Endodermal cell (in vitro differentiated cells): ENCODE measurements at regions not wholly inside any gene's neighbourhood (a gene's known extent, or its start where the extent isn't known, plus 50 kb on each side); places are given as distances from the start of the nearest gene placed in this dataset.

Experiments used
- DNase-seq: peaks from one replicate; pipeline ENCODE4 v3.0.0-alpha.2; 2017
- H3K27ac ChIP-seq: 2 replicates; pipeline ENCODE4 v1.5.1; 2013; ENCODE audit warnings: mild to moderate bottlenecking, low read depth, low read length, moderate library complexity
- H3K27me3 ChIP-seq: 2 replicates; pipeline ENCODE4 v1.6.1; 2013; ENCODE audit warnings: mild to moderate bottlenecking, low read length, moderate library complexity; ENCODE audit not compliant: insufficient read depth, control insufficient read depth, poor library complexity, severe bottlenecking
- H3K36me3 ChIP-seq: 2 replicates; pipeline ENCODE4 v1.7.0; 2013; ENCODE audit warnings: mild to moderate bottlenecking, low read length, moderate library complexity; ENCODE audit not compliant: control insufficient read depth, insufficient read depth
- H3K4me1 ChIP-seq: one replicate; pipeline ENCODE4 v1.7.0; 2013; ENCODE audit warnings: low read length; ENCODE audit not compliant: control insufficient read depth, insufficient read depth
- H3K4me3 ChIP-seq: 2 replicates; pipeline ENCODE4 v1.5.1; 2013; ENCODE audit warnings: mild to moderate bottlenecking, low read length, moderate library complexity
- H3K9ac ChIP-seq: 2 replicates; pipeline ENCODE4 v1.6.1; 2013; ENCODE audit warnings: mild to moderate bottlenecking, low read length, moderate library complexity; ENCODE audit not compliant: poor library complexity, severe bottlenecking; ENCODE audit errors: extremely low read depth
- H3K9me3 ChIP-seq: 2 replicates; pipeline ENCODE4 v1.6.1; 2013; ENCODE audit warnings: mild to moderate bottlenecking, low read length, moderate library complexity; ENCODE audit not compliant: control insufficient read depth
- H3K27ac Mint-ChIP-seq: 2 replicates; pipeline ENCODE4 v1.8.0; 2020; ENCODE audit warnings: mixed read lengths
- H3K27me3 Mint-ChIP-seq: 2 replicates; pipeline ENCODE4 v1.8.0; 2021; ENCODE audit warnings: mild to moderate bottlenecking, mixed read lengths; ENCODE audit not compliant: insufficient read depth
- H3K36me3 Mint-ChIP-seq: 2 replicates; pipeline ENCODE4 v1.8.0; 2020; ENCODE audit warnings: low read depth, mixed read lengths
- H3K4me1 Mint-ChIP-seq: 2 replicates; pipeline ENCODE4 v1.8.0; 2020; ENCODE audit warnings: mixed read lengths
- H3K4me3 Mint-ChIP-seq: 2 replicates; pipeline ENCODE4 v1.8.0; 2020; ENCODE audit warnings: mild to moderate bottlenecking, moderate library complexity, mixed read lengths
- H3K9me3 Mint-ChIP-seq: 2 replicates; pipeline ENCODE4 v1.8.0; 2020; ENCODE audit warnings: mild to moderate bottlenecking, mixed read lengths
- WGBS, 2 experiments: methylation state at CpG; one replicate each; pipeline versions ENCODE4 v1.1.5 to v1.1.7; 2013; ENCODE audit warnings: missing lambda C conversion rate in 2 of 2, mixed read lengths in 1 of 2; ENCODE audit not compliant: insufficient coverage in 1 of 2, insufficient read length in 1 of 2; 5-methylcytosine and 5-hydroxymethylcytosine counted together
- TF ChIP-seq, protein P1 (sequence below): fragments of 200-600 bp; sonication (generic); conservative IDR thresholded peaks from 2 replicates; pipeline ENCODE4 v1.5.0; 2021; ENCODE audit warnings: antibody characterized with exemption, mild to moderate bottlenecking

DNA sequence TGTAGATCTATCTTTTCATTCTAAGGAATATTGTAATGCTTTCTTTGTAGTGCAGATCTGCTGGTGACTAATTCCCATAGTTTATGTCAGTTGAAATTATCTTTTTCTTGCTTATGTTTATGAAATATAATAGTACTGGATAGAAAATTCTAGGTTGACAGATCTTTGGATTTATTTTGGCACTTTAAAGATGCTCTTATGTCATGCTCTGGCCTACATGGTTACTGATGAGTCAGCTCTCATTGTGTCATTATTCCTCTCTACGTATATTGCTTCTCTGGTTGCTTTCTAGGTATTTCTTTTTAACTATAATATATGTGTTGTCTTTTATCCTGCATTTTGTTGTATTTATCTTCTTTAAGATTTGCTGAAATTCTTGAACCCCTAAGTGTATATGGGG, 955.5 kb upstream of the CHORDC1 start:
- H3K27me3 Mint-ChIP-seq, result no peaks in the 10 kb centered on the region
- no peaks in the 10 kb centered on the region for H3K9me3 Mint-ChIP-seq
- Histone ChIP-seq H3K36me3 (no peaks in the 10 kb centered on the region), H3K9ac (no peak overlapping the region), H3K4me3 (no peak overlapping the region), H3K9me3 (no peaks in the 10 kb centered on the region), H3K27ac (no peak overlapping the region), H3K4me1 (no peaks in the 10 kb centered on the region), H3K27me3 (no peaks in the 10 kb centered on the region)
- H3K36me3 Mint-ChIP-seq, result no peaks in the 10 kb centered on the region
- DNase-seq, result no peak
- H3K4me3 Mint-ChIP-seq, result no peak overlapping the region
- H3K4me1 Mint-ChIP-seq, result no peaks in the 10 kb centered on the region
- no peak overlapping the region for H3K27ac Mint-ChIP-seq
- 67% methylated on average over 1 of the region's 1 CpG; no CpG with 5 or more reads in 1 of the 2 experiments for WGBS, 2 experiments
- TF ChIP-seq, protein P1, sequence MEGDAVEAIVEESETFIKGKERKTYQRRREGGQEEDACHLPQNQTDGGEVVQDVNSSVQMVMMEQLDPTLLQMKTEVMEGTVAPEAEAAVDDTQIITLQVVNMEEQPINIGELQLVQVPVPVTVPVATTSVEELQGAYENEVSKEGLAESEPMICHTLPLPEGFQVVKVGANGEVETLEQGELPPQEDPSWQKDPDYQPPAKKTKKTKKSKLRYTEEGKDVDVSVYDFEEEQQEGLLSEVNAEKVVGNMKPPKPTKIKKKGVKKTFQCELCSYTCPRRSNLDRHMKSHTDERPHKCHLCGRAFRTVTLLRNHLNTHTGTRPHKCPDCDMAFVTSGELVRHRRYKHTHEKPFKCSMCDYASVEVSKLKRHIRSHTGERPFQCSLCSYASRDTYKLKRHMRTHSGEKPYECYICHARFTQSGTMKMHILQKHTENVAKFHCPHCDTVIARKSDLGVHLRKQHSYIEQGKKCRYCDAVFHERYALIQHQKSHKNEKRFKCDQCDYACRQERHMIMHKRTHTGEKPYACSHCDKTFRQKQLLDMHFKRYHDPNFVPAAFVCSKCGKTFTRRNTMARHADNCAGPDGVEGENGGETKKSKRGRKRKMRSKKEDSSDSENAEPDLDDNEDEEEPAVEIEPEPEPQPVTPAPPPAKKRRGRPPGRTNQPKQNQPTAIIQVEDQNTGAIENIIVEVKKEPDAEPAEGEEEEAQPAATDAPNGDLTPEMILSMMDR, result no peak

DNA sequence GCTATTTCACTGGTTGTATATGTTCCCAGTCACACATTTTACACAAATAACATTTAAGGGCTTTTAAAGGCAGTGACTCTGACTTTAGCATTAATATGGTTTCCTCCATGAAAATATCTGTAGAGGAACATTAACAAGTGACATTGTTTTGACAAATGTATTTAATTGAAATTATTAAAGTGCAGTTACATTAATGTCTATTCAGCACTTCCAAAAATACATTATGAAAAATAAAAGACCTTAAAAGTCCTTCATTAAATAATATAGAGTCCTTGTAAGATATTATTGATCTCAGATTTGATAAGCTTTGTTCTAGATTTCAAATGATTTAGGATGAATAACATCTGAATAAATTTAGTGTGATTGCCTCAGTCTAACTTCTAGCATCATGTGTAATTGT, 951.9 kb upstream of the CHORDC1 start:
- no peaks in the 10 kb centered on the region for H3K9me3 Mint-ChIP-seq
- TF ChIP-seq, protein P1, result no peak
- Histone ChIP-seq H3K27ac (no peak overlapping the region), H3K36me3 (no peaks in the 10 kb centered on the region), H3K9ac (no peak overlapping the region), H3K9me3 (no peaks in the 10 kb centered on the region), H3K4me3 (no peak overlapping the region), H3K4me1 (no peaks in the 10 kb centered on the region), H3K27me3 (no peaks in the 10 kb centered on the region)
- H3K4me3 Mint-ChIP-seq, result no peak overlapping the region
- DNase-seq, result no peak
- H3K36me3 Mint-ChIP-seq, result no peaks in the 10 kb centered on the region
- no peaks in the 10 kb centered on the region for H3K27me3 Mint-ChIP-seq
- peaks cover 1% of the 10 kb centered on the region for H3K4me1 Mint-ChIP-seq
- no peak overlapping the region for H3K27ac Mint-ChIP-seq

DNA sequence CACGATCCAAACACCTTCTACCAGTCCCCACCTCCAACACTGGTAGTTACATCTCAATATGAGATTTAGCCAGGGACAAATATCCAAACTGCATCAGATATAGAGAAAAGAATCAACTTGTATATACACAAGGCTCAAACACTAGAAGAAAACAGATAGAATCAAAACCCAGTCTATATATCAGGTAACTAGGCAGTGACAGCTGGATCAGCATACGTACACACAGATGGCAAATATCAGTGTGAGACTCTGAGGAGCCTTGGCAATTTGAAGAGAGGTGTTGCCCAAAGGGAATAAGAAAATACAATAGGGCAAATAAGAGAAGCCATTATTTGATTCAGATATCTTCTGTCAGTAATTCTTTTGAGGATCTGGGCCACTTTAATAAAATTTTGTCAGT, 951.3 kb upstream of the CHORDC1 start:
- Histone ChIP-seq H3K36me3 (no peaks in the 10 kb centered on the region), H3K27me3 (no peaks in the 10 kb centered on the region), H3K27ac (no peak overlapping the region), H3K4me1 (no peaks in the 10 kb centered on the region), H3K9ac (no peak overlapping the region), H3K9me3 (no peaks in the 10 kb centered on the region), H3K4me3 (no peak overlapping the region)
- no peaks in the 10 kb centered on the region for H3K36me3 Mint-ChIP-seq
- TF ChIP-seq, protein P1, result no peak
- WGBS, 2 experiments, result 82 to 100% methylated on average over 1 to 2 of the region's 2 CpGs
- H3K27me3 Mint-ChIP-seq, result no peaks in the 10 kb centered on the region
- H3K4me1 Mint-ChIP-seq, result peaks cover 7% of the 10 kb centered on the region
- no peak for DNase-seq
- H3K4me3 Mint-ChIP-seq, result no peak overlapping the region
- H3K9me3 Mint-ChIP-seq, result no peaks in the 10 kb centered on the region
- H3K27ac Mint-ChIP-seq, result no peak overlapping the region
